Astrocyte of the spinal cord (primary cell): ENCODE measurements at regions not wholly inside any gene's neighbourhood (a gene's known extent, or its start where the extent isn't known, plus 50 kb on each side); places are given as distances from the start of the nearest gene placed in this dataset.

ENCODE experiments used
- DNase-seq: peaks from one replicate; pipeline ENCODE4 v3.0.0; 2011; ENCODE audit warnings: low read depth, low spot score
- H3K4me3 ChIP-seq: 2 replicates; pipeline ENCODE4 v1.5.1; 2011; ENCODE audit warnings: low read depth, mild to moderate bottlenecking, low read length, moderate library complexity
- CTCF ChIP-seq: IDR thresholded peaks from 2 replicates; pipeline ENCODE4 v1.5.1; 2012; ENCODE audit warnings: low read depth, mild to moderate bottlenecking, low read length, inconsistent platforms
- in situ Hi-C: cut with HindIII; loops from 2 replicates; pipeline ENCODE4 v1.10.0; 2017; ENCODE audit warnings: low sequenced_read_pairs

- in situ Hi-C loops = no loop called here
- DNase-seq = no peak
- H3K4me3 ChIP-seq = no peak overlapping the region
- TF ChIP-seq CTCF = no peak
Observed at GRCh38 chr9:134991808-134992754, 74.4 kb upstream of the FCN1 start.

- no peak overlapping the region for H3K4me3 ChIP-seq
- no peak for TF ChIP-seq CTCF
- no peak for DNase-seq
- in situ Hi-C loops = no loop called here
Observed at GRCh38 chr9:134992755-134993124, 75.0 kb upstream of the FCN1 start.

- TF ChIP-seq CTCF = no peak
- in situ Hi-C loops = no loop called here
- DNase-seq = no peak
- no peak overlapping the region for H3K4me3 ChIP-seq
Observed at GRCh38 chr9:134993416-134993815, 75.7 kb upstream of the FCN1 start.

GRCh38 chr9:134993996-134994720 lies 76.4 kb upstream of the FCN1 start:
- no peak for DNase-seq
- in situ Hi-C loops = no loop called here
- H3K4me3 ChIP-seq = no peak overlapping the region
- TF ChIP-seq CTCF = no peak

GRCh38 chr9:134994926-134995791 lies 77.4 kb upstream of the FCN1 start:
- in situ Hi-C loops = no loop called here
- TF ChIP-seq CTCF = no peak
- DNase-seq = no peak
- no peak overlapping the region for H3K4me3 ChIP-seq

- TF ChIP-seq CTCF = no peak
- DNase-seq = no peak
- no peak overlapping the region for H3K4me3 ChIP-seq
- in situ Hi-C loops = no loop called here
Observed at GRCh38 chr9:134995792-134996120, 78.0 kb upstream of the FCN1 start.
